Hepatocyte (in vitro differentiated cells): ENCODE measurements at regions not wholly inside any gene's neighbourhood (a gene's known extent, or its start where the extent isn't known, plus 50 kb on each side); places are given as distances from the start of the nearest gene placed in this dataset.
A peak's percentile ranks its signal among the peaks of the same experiment; 100 is the strongest.

ENCODE experiments used
- DNase-seq: peaks from one replicate; pipeline ENCODE4 v3.0.0-alpha.2; 2016; ENCODE audit warnings: low spot score
- H2AFZ ChIP-seq: fragments of 200-600 bp; sonication (generic); 2 replicates; pipeline ENCODE4 v1.6.0; 2016; ENCODE audit warnings: antibody characterized with exemption, mild to moderate bottlenecking
- H3K27ac ChIP-seq: fragments of 200-600 bp; sonication (generic); 2 replicates; pipeline ENCODE4 v1.5.1; 2016; ENCODE audit warnings: mild to moderate bottlenecking
- H3K27me3 ChIP-seq: fragments of 200-600 bp; sonication (generic); 2 replicates; pipeline ENCODE4 v1.6.1; 2016
- H3K36me3 ChIP-seq: fragments of 200-600 bp; sonication (generic); replicated peaks from 2 replicates; pipeline ENCODE4 v1.5.1; 2016; ENCODE audit warnings: low read depth; ENCODE audit not compliant: insufficient read depth
- H3K4me1 ChIP-seq: fragments of 200-600 bp; sonication (generic); 2 replicates; pipeline ENCODE4 v1.5.1; 2016; ENCODE audit warnings: mild to moderate bottlenecking, moderate library complexity; ENCODE audit not compliant: insufficient read depth
- H3K4me2 ChIP-seq: fragments of 200-600 bp; sonication (generic); 2 replicates; pipeline ENCODE4 v1.6.0; 2016
- H3K4me3 ChIP-seq: fragments of 200-600 bp; sonication (generic); 2 replicates; pipeline ENCODE4 v1.5.1; 2016; ENCODE audit warnings: mild to moderate bottlenecking
- H3K79me2 ChIP-seq: fragments of 200-600 bp; sonication (generic); 2 replicates; pipeline ENCODE4 v1.6.0; 2017; ENCODE audit warnings: mild to moderate bottlenecking
- H3K9me2 ChIP-seq: fragments of 200-600 bp; sonication (generic); replicated peaks from 2 replicates; pipeline ENCODE4 v1.6.0; 2017; ENCODE audit warnings: mild to moderate bottlenecking; ENCODE audit not compliant: insufficient read depth
- H3K9me3 ChIP-seq: fragments of 200-600 bp; sonication (generic); 2 replicates; pipeline ENCODE4 v1.5.1; 2016; ENCODE audit warnings: low read depth, mild to moderate bottlenecking
- H4K20me1 ChIP-seq: fragments of 200-600 bp; sonication (generic); 2 replicates; pipeline ENCODE4 v1.6.0; 2016; ENCODE audit warnings: mild to moderate bottlenecking; ENCODE audit not compliant: insufficient read depth, poor library complexity, severe bottlenecking
- EZH2 ChIP-seq: fragments of 200-600 bp; sonication (generic); IDR thresholded peaks from 2 replicates; pipeline ENCODE4 v1.6.1; 2016; ENCODE audit warnings: antibody characterized with exemption, mild to moderate bottlenecking, borderline replicate concordance
- EZH2phosphoT487 ChIP-seq: fragments of 200-600 bp; sonication (generic); IDR thresholded peaks from one replicate; pipeline ENCODE4 v1.6.1; 2018; ENCODE audit warnings: antibody characterized with exemption, mild to moderate bottlenecking, low read depth, moderate library complexity; ENCODE audit not compliant: unreplicated experiment, severe bottlenecking
- WGBS: methylation state at CpG from one replicate; pipeline ENCODE4 v1.1.6; 2016; ENCODE audit warnings: low lambda C conversion rate; ENCODE audit errors: missing lambda C conversion rate; 5-methylcytosine and 5-hydroxymethylcytosine counted together
- TF ChIP-seq, protein P1 (sequence below): fragments of 200-600 bp; sonication (generic); IDR thresholded peaks from 2 replicates; pipeline ENCODE4 v1.5.1; 2016; ENCODE audit warnings: antibody characterized with exemption, mild to moderate bottlenecking; ENCODE audit not compliant: poor library complexity

DNA sequence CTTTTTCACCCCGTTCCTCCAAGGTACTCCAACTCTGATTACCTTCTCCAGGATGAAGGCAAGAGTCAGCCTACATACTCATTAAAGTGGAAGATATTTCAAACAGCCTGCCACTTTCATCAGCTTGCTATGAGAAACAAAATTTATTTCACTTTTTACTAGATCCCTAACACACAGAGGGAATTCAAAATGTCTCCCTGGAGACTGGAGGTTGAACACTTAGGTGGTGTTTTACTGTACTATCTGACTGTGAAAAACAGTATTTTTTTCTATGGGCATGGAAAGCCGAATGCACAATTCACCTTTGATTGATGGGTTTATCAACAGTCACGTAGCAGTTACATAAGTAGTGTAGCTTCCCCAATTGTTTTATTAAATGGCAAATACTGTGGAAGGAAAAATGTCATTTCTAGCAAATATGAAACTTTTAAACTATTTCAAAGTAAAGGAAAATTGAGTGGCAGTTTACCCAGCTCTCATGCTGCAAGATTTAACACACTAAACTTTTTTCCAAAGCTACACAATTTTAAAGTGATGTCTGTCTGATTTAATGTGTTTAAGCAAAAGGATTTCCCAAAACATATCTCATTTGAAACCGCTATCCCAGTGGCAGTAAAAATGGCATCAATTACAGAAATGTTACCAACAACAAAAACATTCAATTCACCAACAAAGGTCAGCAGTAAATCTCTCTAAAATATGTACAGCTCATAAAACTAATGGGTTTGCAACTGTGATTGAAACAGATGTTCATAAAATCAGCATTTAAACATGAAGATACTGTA, 125.0 kb upstream of the TLE4 start:
- Histone ChIP-seq H3K4me2 (no peak overlapping the region), H3K4me3 (no peak overlapping the region), H3K79me2 (no peaks in the 10 kb centered on the region), H3K4me1 (no peaks in the 10 kb centered on the region), H2AFZ (no peak overlapping the region), H3K9me3 (no peaks in the 10 kb centered on the region), H4K20me1 (no peaks in the 10 kb centered on the region), H3K36me3 (no peaks in the 10 kb centered on the region), H3K9me2 (no peaks in the 10 kb centered on the region), H3K27me3 (no peaks in the 10 kb centered on the region), H3K27ac (no peak overlapping the region)
- DNase-seq = no peak
- TF ChIP-seq EZH2 (no peak), EZH2phosphoT487 (no peak)
- TF ChIP-seq, protein P1, sequence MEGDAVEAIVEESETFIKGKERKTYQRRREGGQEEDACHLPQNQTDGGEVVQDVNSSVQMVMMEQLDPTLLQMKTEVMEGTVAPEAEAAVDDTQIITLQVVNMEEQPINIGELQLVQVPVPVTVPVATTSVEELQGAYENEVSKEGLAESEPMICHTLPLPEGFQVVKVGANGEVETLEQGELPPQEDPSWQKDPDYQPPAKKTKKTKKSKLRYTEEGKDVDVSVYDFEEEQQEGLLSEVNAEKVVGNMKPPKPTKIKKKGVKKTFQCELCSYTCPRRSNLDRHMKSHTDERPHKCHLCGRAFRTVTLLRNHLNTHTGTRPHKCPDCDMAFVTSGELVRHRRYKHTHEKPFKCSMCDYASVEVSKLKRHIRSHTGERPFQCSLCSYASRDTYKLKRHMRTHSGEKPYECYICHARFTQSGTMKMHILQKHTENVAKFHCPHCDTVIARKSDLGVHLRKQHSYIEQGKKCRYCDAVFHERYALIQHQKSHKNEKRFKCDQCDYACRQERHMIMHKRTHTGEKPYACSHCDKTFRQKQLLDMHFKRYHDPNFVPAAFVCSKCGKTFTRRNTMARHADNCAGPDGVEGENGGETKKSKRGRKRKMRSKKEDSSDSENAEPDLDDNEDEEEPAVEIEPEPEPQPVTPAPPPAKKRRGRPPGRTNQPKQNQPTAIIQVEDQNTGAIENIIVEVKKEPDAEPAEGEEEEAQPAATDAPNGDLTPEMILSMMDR = no peak
- 58% methylated on average over 4 of the region's 4 CpGs for WGBS

DNA sequence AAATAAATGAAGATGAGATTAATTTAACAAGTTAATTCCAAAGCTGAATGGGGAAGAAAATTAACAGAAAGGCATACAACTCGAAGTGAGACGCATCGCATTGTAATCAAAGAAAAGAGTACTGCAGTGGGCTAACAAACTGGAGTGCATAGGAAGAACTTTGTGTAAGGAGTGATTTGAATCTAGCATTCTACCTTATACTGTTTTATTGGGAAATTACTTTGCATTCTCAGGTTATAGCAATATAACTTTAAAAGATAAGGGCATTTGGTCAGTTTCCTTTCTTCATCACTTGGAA, 124.5 kb upstream of the TLE4 start:
- H3K36me3 ChIP-seq = no peaks in the 10 kb centered on the region
- H4K20me1 ChIP-seq = no peaks in the 10 kb centered on the region
- no peaks in the 10 kb centered on the region for H3K9me3 ChIP-seq
- H3K27me3 ChIP-seq = no peaks in the 10 kb centered on the region
- DNase-seq = no peak
- H3K27ac ChIP-seq = no peak overlapping the region
- TF ChIP-seq EZH2phosphoT487 (no peak), EZH2 (no peak)
- TF ChIP-seq, protein P1 = no peak
- H2AFZ ChIP-seq = no peak overlapping the region
- no peaks in the 10 kb centered on the region for H3K4me1 ChIP-seq
- H3K4me3 ChIP-seq = no peak overlapping the region
- H3K4me2 ChIP-seq = no peak overlapping the region
- WGBS = 55% methylated on average over 3 of the region's 3 CpGs
- no peaks in the 10 kb centered on the region for H3K79me2 ChIP-seq
- H3K9me2 ChIP-seq = no peaks in the 10 kb centered on the region

DNA sequence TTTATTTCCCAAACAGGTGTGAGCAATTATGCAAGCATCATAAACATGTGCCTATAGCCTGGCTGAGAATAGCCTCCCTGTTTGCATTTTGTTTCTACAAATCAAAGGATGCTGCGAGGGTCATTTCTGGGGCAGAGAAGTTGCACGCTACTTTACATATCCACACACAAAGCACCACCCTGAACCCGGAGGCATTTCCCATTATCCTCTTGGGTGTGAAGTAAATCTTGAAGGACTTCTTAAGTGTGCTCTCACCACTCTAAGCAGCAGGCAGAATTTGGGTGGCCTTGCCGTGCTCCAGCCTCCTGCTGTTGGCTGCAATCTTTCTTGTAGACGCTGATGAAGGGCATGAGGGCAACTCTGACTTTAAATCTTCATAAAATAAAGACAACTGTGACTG, 124.0 kb upstream of the TLE4 start:
- Histone ChIP-seq H3K4me1 (no peaks in the 10 kb centered on the region), H3K9me2 (no peaks in the 10 kb centered on the region), H3K4me2 (no peak overlapping the region), H3K9me3 (no peaks in the 10 kb centered on the region), H4K20me1 (no peaks in the 10 kb centered on the region), H3K27me3 (no peaks in the 10 kb centered on the region), H3K36me3 (no peaks in the 10 kb centered on the region), H2AFZ (no peak overlapping the region), H3K79me2 (no peaks in the 10 kb centered on the region), H3K4me3 (no peak overlapping the region), H3K27ac (no peak overlapping the region)
- peak; percentile 4 for DNase-seq
- TF ChIP-seq EZH2 (no peak), EZH2phosphoT487 (no peak)
- TF ChIP-seq, protein P1 = no peak
- 40% methylated on average over 5 of the region's 5 CpGs for WGBS
